WTC11 (cell line): ENCODE measurements at regions not wholly inside any gene's neighbourhood (a gene's known extent, or its start where the extent isn't known, plus 50 kb on each side); places are given as distances from the start of the nearest gene placed in this dataset.

Experiments used
- ATAC-seq: fragments of 200-7000 bp; cut with Tn5 transposase; 2 replicates; pipeline ENCODE4 v1.10.0; 2021; ENCODE audit warnings: mild to moderate bottlenecking, moderate library complexity
- CTCF ChIA-PET: fragments of 300-600 bp; sonication (Branson Sonifier 250); formaldehyde crosslinking; loops from one replicate; lab custom pipeline; 2021; ENCODE audit warnings: antibody characterized with exemption; lab: Charles Lee
- POLR2A ChIA-PET: fragments of 350-600 bp; sonication (Branson Sonifier 250); formaldehyde crosslinking; loops from one replicate; lab custom pipeline; 2021; ENCODE audit warnings: antibody characterized with exemption; lab: Charles Lee
- DNase-seq: peaks from one replicate; pipeline ENCODE4 v3.0.0; 2021; ENCODE audit warnings: low spot score
- H3K27ac Mint-ChIP-seq: 2 replicates; pipeline ENCODE4 v1.8.0; 2021; ENCODE audit warnings: mixed read lengths
- H3K27me3 Mint-ChIP-seq: 2 replicates; pipeline ENCODE4 v1.8.0; 2021; ENCODE audit warnings: low read depth, mild to moderate bottlenecking, moderate library complexity, mixed read lengths
- H3K36me3 Mint-ChIP-seq: 2 replicates; pipeline ENCODE4 v1.8.0; 2021; ENCODE audit warnings: mixed read lengths
- H3K4me1 Mint-ChIP-seq: 2 replicates; pipeline ENCODE4 v1.8.0; 2022; ENCODE audit warnings: mixed read lengths
- H3K4me3 Mint-ChIP-seq: 2 replicates; pipeline ENCODE4 v1.8.0; 2021; ENCODE audit warnings: mild to moderate bottlenecking, moderate library complexity, mixed read lengths
- H3K9me3 Mint-ChIP-seq: 2 replicates; pipeline ENCODE4 v1.8.0; 2021; ENCODE audit warnings: mixed read lengths
- AR ChIP-seq: fragments of 250-450 bp; sonication (Bioruptor Pico); IDR thresholded peaks from 2 replicates; pipeline ENCODE4 v1.9.0; 2021; ENCODE audit warnings: mild to moderate bottlenecking
- ARID4B ChIP-seq: sonication (generic); formaldehyde crosslinking; IDR thresholded peaks from 2 replicates; pipeline ENCODE4 v1.8.0; 2023; ENCODE audit warnings: missing genetic modification reagents, mild to moderate bottlenecking, borderline replicate concordance
- E2F1 ChIP-seq: sonication (generic); formaldehyde crosslinking; IDR thresholded peaks from 2 replicates; pipeline ENCODE4 v1.8.0; 2022; ENCODE audit warnings: mild to moderate bottlenecking, missing genetic modification reagents
- E2F5 ChIP-seq: sonication (generic); formaldehyde crosslinking; IDR thresholded peaks from 2 replicates; pipeline ENCODE4 v1.8.1; 2022; ENCODE audit warnings: mild to moderate bottlenecking, moderate library complexity, missing genetic modification reagents
- GRHL2 ChIP-seq: fragments of 250-450 bp; sonication (Bioruptor Pico); IDR thresholded peaks from 2 replicates; pipeline ENCODE4 v1.8.0; 2022; ENCODE audit warnings: mild to moderate bottlenecking, moderate library complexity; ENCODE audit not compliant: insufficient replicate concordance, severe bottlenecking
- GTF2I ChIP-seq: fragments of 250-450 bp; sonication (Bioruptor Pico); conservative IDR thresholded peaks from 2 replicates; pipeline ENCODE4 v1.4.0; 2021; ENCODE audit warnings: mild to moderate bottlenecking
- HMGXB4 ChIP-seq: sonication (generic); formaldehyde crosslinking; IDR thresholded peaks from 2 replicates; pipeline ENCODE4 v1.8.1; 2023; ENCODE audit warnings: mild to moderate bottlenecking, moderate library complexity, missing genetic modification reagents
- JAZF1 ChIP-seq: fragments of 250-450 bp; sonication (Bioruptor Pico); IDR thresholded peaks from 2 replicates; pipeline ENCODE4 v1.9.0; 2021; ENCODE audit warnings: moderate library complexity, mild to moderate bottlenecking, inconsistent platforms
- JUN ChIP-seq: sonication (generic); formaldehyde crosslinking; IDR thresholded peaks from 2 replicates; pipeline ENCODE4 v1.8.0; 2023; ENCODE audit warnings: mild to moderate bottlenecking, missing genetic modification reagents
- KAT7 ChIP-seq: sonication (generic); formaldehyde crosslinking; IDR thresholded peaks from 2 replicates; pipeline ENCODE4 v1.8.1; 2023; ENCODE audit warnings: missing genetic modification reagents, mild to moderate bottlenecking, borderline replicate concordance
- MLX ChIP-seq: sonication (generic); formaldehyde crosslinking; IDR thresholded peaks from 2 replicates; pipeline ENCODE4 v1.8.1; 2023; ENCODE audit warnings: mild to moderate bottlenecking, missing genetic modification reagents, moderate library complexity
- NR3C1 ChIP-seq: sonication (generic); formaldehyde crosslinking; conservative IDR thresholded peaks from 2 replicates; pipeline ENCODE4 v1.8.1; 2023; ENCODE audit warnings: low read depth, mild to moderate bottlenecking, missing genetic modification reagents
- PRDM15 ChIP-seq: sonication (generic); formaldehyde crosslinking; IDR thresholded peaks from 2 replicates; pipeline ENCODE4 v1.8.0; 2022; ENCODE audit warnings: missing genetic modification reagents
- SMAD4 ChIP-seq: sonication (generic); formaldehyde crosslinking; IDR thresholded peaks from 2 replicates; pipeline ENCODE4 v1.8.0; 2022; ENCODE audit warnings: mild to moderate bottlenecking, missing genetic modification reagents
- ZNF138 ChIP-seq: sonication (generic); formaldehyde crosslinking; conservative IDR thresholded peaks from 2 replicates; pipeline ENCODE4 v1.8.1; 2022; ENCODE audit warnings: mild to moderate bottlenecking, moderate library complexity, missing genetic modification reagents
- ZNF219 ChIP-seq: sonication (generic); formaldehyde crosslinking; IDR thresholded peaks from 2 replicates; pipeline ENCODE4 v1.8.0; 2023; ENCODE audit warnings: missing genetic modification reagents, mild to moderate bottlenecking, borderline replicate concordance
- ZNF396 ChIP-seq: fragments of 250-450 bp; sonication (Bioruptor Pico); IDR thresholded peaks from 2 replicates; pipeline ENCODE4 v1.8.0; 2021; ENCODE audit warnings: mild to moderate bottlenecking, moderate library complexity, borderline replicate concordance

- TF ChIP-seq ARID4B (CRISPR knock-in tag) (no peak), GRHL2 (no peak), HMGXB4 (CRISPR knock-in tag) (no peak)
Measured at GRCh38 chr5:68418201-68418600, 202.6 kb downstream of the PIK3R1 start (continued).

- no peak overlapping the region for H3K4me3 Mint-ChIP-seq
- H3K27ac Mint-ChIP-seq = no peak overlapping the region
- POLR2A ChIA-PET = no interaction called here
- H3K36me3 Mint-ChIP-seq = no peaks in the 10 kb centered on the region
- CTCF ChIA-PET = no interaction called here
- peaks cover 5% of the 10 kb centered on the region; the same call in 1 of the 2 replicates for H3K9me3 Mint-ChIP-seq
- DNase-seq (no peak), ATAC-seq (no peak)
- H3K4me1 Mint-ChIP-seq = peaks cover 22% of the 10 kb centered on the region
- H3K27me3 Mint-ChIP-seq = no peaks in the 10 kb centered on the region
- no peak for TF ChIP-seq ZNF219 (CRISPR knock-in tag)
- TF ChIP-seq AR = no peak
- TF ChIP-seq ZNF396 (CRISPR knock-in tag) = no peak
- TF ChIP-seq JUN (CRISPR knock-in tag) = no peak
Measured at GRCh38 chr5:68418680-68419079, 203.1 kb downstream of the PIK3R1 start.

GRCh38 chr5:68419081-68419636 is 203.6 kb downstream of the PIK3R1 start:
- ATAC-seq (no peak), DNase-seq (no peak)
- Mint-ChIP-seq H3K4me3 (no peak overlapping the region), H3K4me1 (peaks cover 22% of the 10 kb centered on the region), H3K27ac (no peak overlapping the region), H3K9me3 (peaks cover 5% of the 10 kb centered on the region; the same call in 1 of the 2 replicates), H3K36me3 (no peaks in the 10 kb centered on the region), H3K27me3 (no peaks in the 10 kb centered on the region)
- ChIA-PET CTCF (no interaction called here), POLR2A (no interaction called here)
- TF ChIP-seq GTF2I (CRISPR knock-in tag) (no peak), KAT7 (CRISPR knock-in tag) (no peak), MLX (CRISPR knock-in tag) (no peak), ZNF138 (CRISPR knock-in tag) (no peak), SMAD4 (CRISPR knock-in tag) (no peak), PRDM15 (CRISPR knock-in tag) (no peak), JAZF1 (CRISPR knock-in tag) (no peak), NR3C1 (CRISPR knock-in tag) (no peak), E2F5 (CRISPR knock-in tag) (no peak), E2F1 (CRISPR knock-in tag) (no peak)
